NCI-H2171 (cell line): ENCODE measurements at regions not wholly inside any gene's neighbourhood (a gene's known extent, or its start where the extent isn't known, plus 50 kb on each side); places are given as distances from the start of the nearest gene placed in this dataset.

ENCODE experiments used
- DNase-seq: peaks from one replicate; lab custom pipeline; 2025; lab: John Stamatoyannopoulos, UW

GRCh38 chr3:110528305-110529121 lies 543.1 kb upstream of the NECTIN3 start:
- no peak for DNase-seq

GRCh38 chr3:110530902-110531301 lies 540.7 kb upstream of the NECTIN3 start:
- DNase-seq: no peak

GRCh38 chr3:110533089-110533488 lies 538.5 kb upstream of the NECTIN3 start:
- no peak for DNase-seq

- no peak for DNase-seq
Observed at GRCh38 chr3:110542552-110543150, 529.0 kb upstream of the NECTIN3 start.

- no peak for DNase-seq
Observed at GRCh38 chr3:110544730-110545129, 526.9 kb upstream of the NECTIN3 start.

- no peak for DNase-seq
Observed at GRCh38 chr3:110550511-110550910, 521.1 kb upstream of the NECTIN3 start.

- DNase-seq: no peak
Observed at GRCh38 chr3:110562621-110563020, 509.0 kb upstream of the NECTIN3 start.

- no peak for DNase-seq
Observed at GRCh38 chr3:110564674-110565073, 506.9 kb upstream of the NECTIN3 start.

GRCh38 chr3:110567029-110567428 lies 504.6 kb upstream of the NECTIN3 start:
- DNase-seq: no peak

- DNase-seq: no peak
Observed at GRCh38 chr3:110568246-110568645, 503.4 kb upstream of the NECTIN3 start.

- DNase-seq: no peak
Observed at GRCh38 chr3:110569073-110569472, 502.5 kb upstream of the NECTIN3 start.

- DNase-seq: no peak
Observed at GRCh38 chr3:110575702-110576101, 495.9 kb upstream of the NECTIN3 start.

- no peak for DNase-seq
Observed at GRCh38 chr3:110576960-110577359, 494.7 kb upstream of the NECTIN3 start.

- DNase-seq: no peak
Observed at GRCh38 chr3:110577854-110578253, 493.8 kb upstream of the NECTIN3 start.

GRCh38 chr3:110579840-110580550 lies 491.6 kb upstream of the NECTIN3 start:
- DNase-seq: no peak

- DNase-seq: no peak
Observed at GRCh38 chr3:110583373-110583935, 488.2 kb upstream of the NECTIN3 start.

GRCh38 chr3:110588906-110589305 lies 482.7 kb upstream of the NECTIN3 start:
- DNase-seq: no peak

GRCh38 chr3:110589341-110589740 lies 482.3 kb upstream of the NECTIN3 start:
- no peak for DNase-seq

- no peak for DNase-seq
Observed at GRCh38 chr3:110593749-110594148, 477.9 kb upstream of the NECTIN3 start.

GRCh38 chr3:110598847-110599490 lies 472.6 kb upstream of the NECTIN3 start:
- no peak for DNase-seq

GRCh38 chr3:110608566-110608965 lies 463.1 kb upstream of the NECTIN3 start:
- no peak for DNase-seq

- DNase-seq: no peak
Observed at GRCh38 chr3:110612045-110612444, 459.6 kb upstream of the NECTIN3 start.
